ENCODE measurements at regions not wholly inside any gene's neighbourhood (a gene's known extent, or its start where the extent isn't known, plus 50 kb on each side); places are given as distances from the start of the nearest gene placed in this dataset.

- peak; percentile 91 for TF ChIP-seq CTCF (IDR thresholded peaks at IDR 0.05; ENCODE audit: low read length)
- TF ChIP-seq EZH2 (IDR thresholded peaks at IDR 0.05; ENCODE audit: borderline replicate concordance, low read length): no peak
Observed at GRCh38 chr16:26645614-26646013, 421.1 kb upstream of the C16orf82 start.
